Lung (tissue), 11 donors: ENCODE measurements at regions not wholly inside any gene's neighbourhood (a gene's known extent, or its start where the extent isn't known, plus 50 kb on each side); places are given as distances from the start of the nearest gene placed in this dataset.
A peak's percentile ranks its signal among the peaks of the same experiment; 100 is the strongest.

Source experiments
- ATAC-seq: fragments of 200-7000 bp; cut with Tn5 transposase; one replicate; pipeline ENCODE4 v1.9.1; 2020; ENCODE audit warnings: moderate number of reproducible peaks; ENCODE audit not compliant: insufficient read depth, low FRiP score
- DNase-seq, 3 donors: peaks; one replicate each; pipeline ENCODE4 v3.0.0-alpha.2; 2013 to 2017
- H3K27ac ChIP-seq, 2 donors: one replicate each; pipeline ENCODE4 v1.5.1; 2013; ENCODE audit warnings: mild to moderate bottlenecking in 2 of 2, moderate library complexity in 2 of 2, control low read depth in 1 of 2, inconsistent platforms in 1 of 2, low read depth in 1 of 2, low read length in 1 of 2
- H3K27me3 ChIP-seq, 3 donors: one replicate each; pipeline ENCODE4 v1.5.1; 2013; ENCODE audit warnings: low read length in 2 of 3; ENCODE audit not compliant: control insufficient read depth in 3 of 3, insufficient read depth in 3 of 3
- H3K36me3 ChIP-seq, 4 donors: one replicate each; pipeline ENCODE4 v1.5.1; 2013; ENCODE audit warnings: low read length in 4 of 4, mild to moderate bottlenecking in 1 of 4, moderate library complexity in 1 of 4; ENCODE audit not compliant: control insufficient read depth in 4 of 4, insufficient read depth in 4 of 4
- H3K4me1 ChIP-seq, 5 donors: one replicate each; pipeline ENCODE4 v1.5.1; 2013; ENCODE audit warnings: low read length in 5 of 5, mild to moderate bottlenecking in 2 of 5, moderate library complexity in 1 of 5; ENCODE audit not compliant: control insufficient read depth in 5 of 5, insufficient read depth in 5 of 5
- H3K4me3 ChIP-seq: one replicate; pipeline ENCODE4 v1.5.1; 2013; ENCODE audit warnings: mild to moderate bottlenecking, control low read depth, moderate library complexity
- H3K9ac ChIP-seq, 2 donors: one replicate each; pipeline ENCODE4 v1.5.1; 2013; ENCODE audit warnings: low read length in 2 of 2, control low read depth in 1 of 2; ENCODE audit not compliant: insufficient read depth in 1 of 2
- H3K9me3 ChIP-seq, 4 donors: one replicate each; pipeline ENCODE4 v1.5.1; 2013; ENCODE audit warnings: low read length in 3 of 4, mild to moderate bottlenecking in 1 of 4, moderate library complexity in 1 of 4; ENCODE audit not compliant: control insufficient read depth in 4 of 4, insufficient read depth in 3 of 4
- CTCF ChIP-seq: IDR thresholded peaks from 2 replicates; pipeline ENCODE4 v1.5.1; 2012; ENCODE audit warnings: mild to moderate bottlenecking; ENCODE audit errors: control extremely low read depth, extremely low read depth
- WGBS, 2 donors: extraction: QIAGEN DNeasy Blood & Tissue Kit; methylation state at CpG; one replicate each; pipeline ENCODE4 v1.1.7; 2013; 5-methylcytosine and 5-hydroxymethylcytosine counted together
- donor health status: control.
- donor health status: control.
- donor health status: Bipolar disorder and iron deficiency.
- donor health status: healthy.
- donor health status: DM: yes; HTN: yes; CAD: no.

- Histone ChIP-seq H3K4me3 (no peak overlapping the region), H3K9ac (no peak overlapping the region), H3K27me3 (no peaks in the 10 kb centered on the region), H3K27ac (no peak overlapping the region), H3K4me1 (peaks cover 0 to 27% (median 24%) of the 10 kb centered on the region in 5 donors), H3K36me3 (no peaks in the 10 kb centered on the region), H3K9me3 (no peaks in the 10 kb centered on the region)
- 81 to 93% methylated on average over 3 of the region's 3 CpGs for WGBS, 2 donors
- DNase-seq (no peak), ATAC-seq (no peak)
- TF ChIP-seq CTCF, result no peak
These were observed 565.9 kb upstream of the ID2 start for GRCh38 chr2:8115966-8116365.

- DNase-seq (no peak), ATAC-seq (no peak)
- no peak overlapping the region for H3K4me3 ChIP-seq
- no peak overlapping the region for H3K9ac ChIP-seq
- no peaks in the 10 kb centered on the region for H3K9me3 ChIP-seq
- no peaks in the 10 kb centered on the region for H3K27me3 ChIP-seq
- H3K27ac ChIP-seq, result no peak overlapping the region
- H3K36me3 ChIP-seq, result no peaks in the 10 kb centered on the region
- TF ChIP-seq CTCF, result no peak
- 72 to 73% methylated on average over 7 of the region's 7 CpGs for WGBS, 2 donors
- peaks cover 0 to 30% (median 24%) of the 10 kb centered on the region in 5 donors for H3K4me1 ChIP-seq
These were observed 565.2 kb upstream of the ID2 start for GRCh38 chr2:8116661-8117060.

GRCh38 chr2:8118940-8119781, 562.7 kb upstream of the ID2 start:
- WGBS, 2 donors, result 87 to 90% methylated on average over 14 of the region's 14 CpGs
- no peak overlapping the region for H3K27ac ChIP-seq
- no peaks in the 10 kb centered on the region for H3K36me3 ChIP-seq
- H3K4me3 ChIP-seq, result no peak overlapping the region
- ATAC-seq, result no peak
- H3K4me1 ChIP-seq, result peaks cover 0 to 38% (median 27%) of the 10 kb centered on the region in 5 donors
- H3K9ac ChIP-seq, result peak overlapping the region; percentile 21 to 63
- DNase-seq, result no peak
- H3K27me3 ChIP-seq, result no peaks in the 10 kb centered on the region
- no peak for TF ChIP-seq CTCF
- no peaks in the 10 kb centered on the region for H3K9me3 ChIP-seq
